ENCODE measurements at regions not wholly inside any gene's neighbourhood (a gene's known extent, or its start where the extent isn't known, plus 50 kb on each side); places are given as distances from the start of the nearest gene placed in this dataset.

GRCh38 chr6:139608466-139609261, 234.2 kb upstream of the CITED2 start:
- H3K27me3 ChIP-seq (ENCODE audit: control insufficient read depth in 2 of 2, insufficient read depth in 1 of 2, low read length in 1 of 2), result no peaks in the 10 kb centered on the region
- H3K27ac ChIP-seq (ENCODE audit: low read depth in 1 of 2, low read length in 1 of 2), result no peak overlapping the region
- DNase-seq (ENCODE audit: low read depth in 6 of 9, low spot score in 9 of 9), result no peak
- no peak overlapping the region for H3K4me3 ChIP-seq (ENCODE audit: low read length in 2 of 2)
- 97% methylated on average over 3 of the region's 3 CpGs for WGBS
- no peaks in the 10 kb centered on the region for H3K36me3 ChIP-seq (ENCODE audit: control insufficient read depth in 2 of 2, insufficient read depth in 2 of 2, low read length in 1 of 2)
- no peaks in the 10 kb centered on the region for H3K9me3 ChIP-seq (ENCODE audit: control insufficient read depth in 2 of 2, insufficient read depth in 1 of 2, low read length in 1 of 2)
- no peaks in the 10 kb centered on the region for H3K4me1 ChIP-seq (ENCODE audit: control insufficient read depth in 2 of 2, insufficient read depth in 2 of 2, low read length in 2 of 2)

- Histone ChIP-seq H3K36me3 (ENCODE audit: control insufficient read depth in 2 of 2, insufficient read depth in 2 of 2, low read length in 1 of 2) (no peaks in the 10 kb centered on the region), H3K27me3 (ENCODE audit: control insufficient read depth in 2 of 2, insufficient read depth in 1 of 2, low read length in 1 of 2) (no peaks in the 10 kb centered on the region), H3K9me3 (ENCODE audit: control insufficient read depth in 2 of 2, insufficient read depth in 1 of 2, low read length in 1 of 2) (no peaks in the 10 kb centered on the region), H3K4me3 (ENCODE audit: low read length in 2 of 2) (no peak overlapping the region), H3K4me1 (ENCODE audit: control insufficient read depth in 2 of 2, insufficient read depth in 2 of 2, low read length in 2 of 2) (no peaks in the 10 kb centered on the region), H3K27ac (ENCODE audit: low read depth in 1 of 2, low read length in 1 of 2) (no peak overlapping the region)
- 98% methylated on average over 3 of the region's 3 CpGs for WGBS
- no peak for DNase-seq (ENCODE audit: low read depth in 6 of 9, low spot score in 9 of 9)
Observed at GRCh38 chr6:139605350-139605749, 230.9 kb upstream of the CITED2 start.

- DNase-seq (ENCODE audit: low read depth in 6 of 9, low spot score in 9 of 9), result no peak
- WGBS, result 98% methylated on average over 2 of the region's 2 CpGs
- Histone ChIP-seq H3K27me3 (ENCODE audit: control insufficient read depth in 2 of 2, insufficient read depth in 1 of 2, low read length in 1 of 2) (no peaks in the 10 kb centered on the region), H3K36me3 (ENCODE audit: control insufficient read depth in 2 of 2, insufficient read depth in 2 of 2, low read length in 1 of 2) (no peaks in the 10 kb centered on the region), H3K9me3 (ENCODE audit: control insufficient read depth in 2 of 2, insufficient read depth in 1 of 2, low read length in 1 of 2) (no peaks in the 10 kb centered on the region), H3K4me3 (ENCODE audit: low read length in 2 of 2) (no peak overlapping the region), H3K4me1 (ENCODE audit: control insufficient read depth in 2 of 2, insufficient read depth in 2 of 2, low read length in 2 of 2) (no peaks in the 10 kb centered on the region), H3K27ac (ENCODE audit: low read depth in 1 of 2, low read length in 1 of 2) (no peak overlapping the region)
Observed at GRCh38 chr6:139603581-139603980, 229.1 kb upstream of the CITED2 start.

- Histone ChIP-seq H3K9me3 (ENCODE audit: control insufficient read depth in 2 of 2, insufficient read depth in 1 of 2, low read length in 1 of 2) (no peaks in the 10 kb centered on the region), H3K27me3 (ENCODE audit: control insufficient read depth in 2 of 2, insufficient read depth in 1 of 2, low read length in 1 of 2) (no peaks in the 10 kb centered on the region), H3K4me3 (ENCODE audit: low read length in 2 of 2) (no peak overlapping the region), H3K27ac (ENCODE audit: low read depth in 1 of 2, low read length in 1 of 2) (no peak overlapping the region), H3K36me3 (ENCODE audit: control insufficient read depth in 2 of 2, insufficient read depth in 2 of 2, low read length in 1 of 2) (no peaks in the 10 kb centered on the region), H3K4me1 (ENCODE audit: control insufficient read depth in 2 of 2, insufficient read depth in 2 of 2, low read length in 2 of 2) (no peaks in the 10 kb centered on the region)
- DNase-seq (ENCODE audit: low read depth in 6 of 9, low spot score in 9 of 9), result no peak
- 97% methylated on average over 2 of the region's 2 CpGs for WGBS
Observed at GRCh38 chr6:139602577-139602976, 228.1 kb upstream of the CITED2 start.

GRCh38 chr6:139600919-139601475, 226.5 kb upstream of the CITED2 start:
- H3K27me3 ChIP-seq (ENCODE audit: control insufficient read depth in 2 of 2, insufficient read depth in 1 of 2, low read length in 1 of 2), result no peaks in the 10 kb centered on the region
- H3K27ac ChIP-seq (ENCODE audit: low read depth in 1 of 2, low read length in 1 of 2), result no peak overlapping the region
- no peaks in the 10 kb centered on the region for H3K9me3 ChIP-seq (ENCODE audit: control insufficient read depth in 2 of 2, insufficient read depth in 1 of 2, low read length in 1 of 2)
- no peak for DNase-seq (ENCODE audit: low read depth in 6 of 9, low spot score in 9 of 9)
- 96% methylated on average over 2 of the region's 2 CpGs for WGBS
- no peaks in the 10 kb centered on the region for H3K36me3 ChIP-seq (ENCODE audit: control insufficient read depth in 2 of 2, insufficient read depth in 2 of 2, low read length in 1 of 2)
- no peaks in the 10 kb centered on the region for H3K4me1 ChIP-seq (ENCODE audit: control insufficient read depth in 2 of 2, insufficient read depth in 2 of 2, low read length in 2 of 2)
- H3K4me3 ChIP-seq (ENCODE audit: low read length in 2 of 2), result no peak overlapping the region

GRCh38 chr6:139600343-139600742, 225.9 kb upstream of the CITED2 start:
- H3K27ac ChIP-seq (ENCODE audit: low read depth in 1 of 2, low read length in 1 of 2), result no peak overlapping the region

GRCh38 chr6:139597771-139598755, 223.6 kb upstream of the CITED2 start:
- WGBS, result 93% methylated on average over 7 of the region's 7 CpGs

More at GRCh38 chr6:139600343-139600742, 225.9 kb upstream of the CITED2 start:
- no peaks in the 10 kb centered on the region for H3K27me3 ChIP-seq (ENCODE audit: control insufficient read depth in 2 of 2, insufficient read depth in 1 of 2, low read length in 1 of 2)
- 99% methylated on average over 3 of the region's 3 CpGs for WGBS
- H3K4me1 ChIP-seq (ENCODE audit: control insufficient read depth in 2 of 2, insufficient read depth in 2 of 2, low read length in 2 of 2), result no peaks in the 10 kb centered on the region
- DNase-seq (ENCODE audit: low read depth in 6 of 9, low spot score in 9 of 9), result no peak
- H3K9me3 ChIP-seq (ENCODE audit: control insufficient read depth in 2 of 2, insufficient read depth in 1 of 2, low read length in 1 of 2), result no peaks in the 10 kb centered on the region
- no peak overlapping the region for H3K4me3 ChIP-seq (ENCODE audit: low read length in 2 of 2)
- no peaks in the 10 kb centered on the region for H3K36me3 ChIP-seq (ENCODE audit: control insufficient read depth in 2 of 2, insufficient read depth in 2 of 2, low read length in 1 of 2)

GRCh38 chr6:139597087-139597763, 222.8 kb upstream of the CITED2 start:
- Histone ChIP-seq H3K27ac (ENCODE audit: low read depth in 1 of 2, low read length in 1 of 2) (no peak overlapping the region), H3K4me3 (ENCODE audit: low read length in 2 of 2) (no peak overlapping the region), H3K27me3 (ENCODE audit: control insufficient read depth in 2 of 2, insufficient read depth in 1 of 2, low read length in 1 of 2) (no peaks in the 10 kb centered on the region), H3K36me3 (ENCODE audit: control insufficient read depth in 2 of 2, insufficient read depth in 2 of 2, low read length in 1 of 2) (no peaks in the 10 kb centered on the region), H3K9me3 (ENCODE audit: control insufficient read depth in 2 of 2, insufficient read depth in 1 of 2, low read length in 1 of 2) (no peaks in the 10 kb centered on the region), H3K4me1 (ENCODE audit: control insufficient read depth in 2 of 2, insufficient read depth in 2 of 2, low read length in 2 of 2) (no peaks in the 10 kb centered on the region)
- 94% methylated on average over 1 of the region's 1 CpG for WGBS
- DNase-seq (ENCODE audit: low read depth in 6 of 9, low spot score in 9 of 9), result no peak

More at GRCh38 chr6:139597771-139598755, 223.6 kb upstream of the CITED2 start:
- no peaks in the 10 kb centered on the region for H3K27me3 ChIP-seq (ENCODE audit: control insufficient read depth in 2 of 2, insufficient read depth in 1 of 2, low read length in 1 of 2)
- no peaks in the 10 kb centered on the region for H3K9me3 ChIP-seq (ENCODE audit: control insufficient read depth in 2 of 2, insufficient read depth in 1 of 2, low read length in 1 of 2)
- DNase-seq (ENCODE audit: low read depth in 6 of 9, low spot score in 9 of 9), result no peak
- H3K4me3 ChIP-seq (ENCODE audit: low read length in 2 of 2), result no peak overlapping the region
- H3K4me1 ChIP-seq (ENCODE audit: control insufficient read depth in 2 of 2, insufficient read depth in 2 of 2, low read length in 2 of 2), result no peaks in the 10 kb centered on the region
- H3K36me3 ChIP-seq (ENCODE audit: control insufficient read depth in 2 of 2, insufficient read depth in 2 of 2, low read length in 1 of 2), result no peaks in the 10 kb centered on the region
- H3K27ac ChIP-seq (ENCODE audit: low read depth in 1 of 2, low read length in 1 of 2), result no peak overlapping the region

Measured in thymus (tissue), 11 donors.